Suprapubic skin (tissue), 4 donors: ENCODE measurements at regions not wholly inside any gene's neighbourhood (a gene's known extent, or its start where the extent isn't known, plus 50 kb on each side); places are given as distances from the start of the nearest gene placed in this dataset.
"Not testable (repeated sequence)": the region's sequence is repeated elsewhere in the genome, so short reads cannot be mapped to it uniquely, and the experiment has no call there.

ENCODE experiments used
- DNase-seq, 2 donors: peaks; one replicate each; pipeline ENCODE4 v3.0.0-alpha.2; 2019; ENCODE audit warnings: low spot score in 2 of 2
- H3K27ac ChIP-seq: fragments of 200-600 bp; sonication (generic); one replicate; pipeline ENCODE4 v1.5.1; 2019
- H3K27me3 ChIP-seq: fragments of 200-600 bp; sonication (generic); one replicate; pipeline ENCODE4 v1.5.1; 2019
- H3K36me3 ChIP-seq: fragments of 200-600 bp; sonication (generic); one replicate; pipeline ENCODE4 v1.5.1; 2019
- H3K4me1 ChIP-seq: fragments of 200-600 bp; sonication (generic); one replicate; pipeline ENCODE4 v1.5.1; 2019
- H3K4me3 ChIP-seq: fragments of 200-600 bp; sonication (generic); one replicate; pipeline ENCODE4 v1.5.1; 2019; ENCODE audit warnings: mild to moderate bottlenecking
- H3K9me3 ChIP-seq: fragments of 200-600 bp; sonication (generic); one replicate; pipeline ENCODE4 v1.5.1; 2019
- EP300 ChIP-seq: sonication (generic); formaldehyde crosslinking; IDR thresholded peaks from one replicate; pipeline ENCODE4 v1.6.1; 2017; ENCODE audit warnings: antibody characterized with exemption
- POLR2A ChIP-seq, 2 donors: fragments of 450-650 bp; IDR thresholded peaks; one replicate each; pipeline ENCODE4 v1.6.1; 2017; ENCODE audit warnings: antibody characterized with exemption in 2 of 2, mild to moderate bottlenecking in 2 of 2, moderate library complexity in 2 of 2
- POLR2AphosphoS5 ChIP-seq, 3 donors: sonication (generic); formaldehyde crosslinking; IDR thresholded peaks; one replicate each; pipeline ENCODE4 v1.6.1; 2017; ENCODE audit warnings: antibody characterized with exemption in 3 of 3
- WGBS: methylation state at CpG from one replicate; pipeline ENCODE4 v1.1.5; 2018; 5-methylcytosine and 5-hydroxymethylcytosine counted together
- TF ChIP-seq, protein P1 (sequence below), 2 donors: fragments of 200-600 bp in 1 of 2; fragments of 450-650 bp in 1 of 2; sonication (generic) in 1 of 2; IDR thresholded peaks; one replicate each; pipeline ENCODE4 v1.5.1; 2016 to 2019; ENCODE audit warnings: antibody characterized with exemption in 2 of 2, mild to moderate bottlenecking in 1 of 2, moderate library complexity in 1 of 2

DNA sequence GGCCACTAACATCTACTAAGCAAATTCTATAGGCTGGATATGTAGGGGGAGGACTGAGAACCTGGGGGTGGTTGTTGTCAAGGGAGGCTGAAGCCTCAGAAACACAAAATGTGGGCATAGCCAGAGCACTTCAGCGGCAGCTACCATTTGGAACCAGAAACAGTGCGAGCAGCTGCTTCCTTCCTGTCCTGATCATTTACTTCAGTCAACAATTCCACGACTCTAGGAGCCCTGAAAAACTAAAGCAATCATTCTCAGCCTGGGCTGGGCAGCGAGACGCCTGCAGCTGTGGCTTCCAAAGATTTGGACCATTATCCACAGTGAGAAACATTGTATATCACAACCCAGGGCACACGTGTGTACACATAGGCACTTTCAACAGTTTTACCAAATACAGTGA lies 93.9 kb upstream of the WSCD1 start:
- H3K27ac ChIP-seq: no peak overlapping the region
- 55% methylated on average over 6 of the region's 6 CpGs for WGBS
- no peaks in the 10 kb centered on the region for H3K27me3 ChIP-seq
- TF ChIP-seq POLR2AphosphoS5 (IDR thresholded peaks at IDR 0.05): no peak
- TF ChIP-seq POLR2A (IDR thresholded peaks at IDR 0.05): no peak
- no peak for TF ChIP-seq EP300
- TF ChIP-seq, protein P1, sequence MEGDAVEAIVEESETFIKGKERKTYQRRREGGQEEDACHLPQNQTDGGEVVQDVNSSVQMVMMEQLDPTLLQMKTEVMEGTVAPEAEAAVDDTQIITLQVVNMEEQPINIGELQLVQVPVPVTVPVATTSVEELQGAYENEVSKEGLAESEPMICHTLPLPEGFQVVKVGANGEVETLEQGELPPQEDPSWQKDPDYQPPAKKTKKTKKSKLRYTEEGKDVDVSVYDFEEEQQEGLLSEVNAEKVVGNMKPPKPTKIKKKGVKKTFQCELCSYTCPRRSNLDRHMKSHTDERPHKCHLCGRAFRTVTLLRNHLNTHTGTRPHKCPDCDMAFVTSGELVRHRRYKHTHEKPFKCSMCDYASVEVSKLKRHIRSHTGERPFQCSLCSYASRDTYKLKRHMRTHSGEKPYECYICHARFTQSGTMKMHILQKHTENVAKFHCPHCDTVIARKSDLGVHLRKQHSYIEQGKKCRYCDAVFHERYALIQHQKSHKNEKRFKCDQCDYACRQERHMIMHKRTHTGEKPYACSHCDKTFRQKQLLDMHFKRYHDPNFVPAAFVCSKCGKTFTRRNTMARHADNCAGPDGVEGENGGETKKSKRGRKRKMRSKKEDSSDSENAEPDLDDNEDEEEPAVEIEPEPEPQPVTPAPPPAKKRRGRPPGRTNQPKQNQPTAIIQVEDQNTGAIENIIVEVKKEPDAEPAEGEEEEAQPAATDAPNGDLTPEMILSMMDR (IDR thresholded peaks at IDR 0.05): no peak
- DNase-seq: no peak
- H3K4me1 ChIP-seq: no peaks in the 10 kb centered on the region
- H3K9me3 ChIP-seq: peaks cover 2% of the 10 kb centered on the region
- no peaks in the 10 kb centered on the region for H3K36me3 ChIP-seq
- no peak overlapping the region for H3K4me3 ChIP-seq

GRCh38 chr17:5978496-5978895 lies 91.7 kb upstream of the WSCD1 start:
- Histone ChIP-seq H3K27me3 (no peaks in the 10 kb centered on the region), H3K36me3 (no peaks in the 10 kb centered on the region), H3K9me3 (peaks cover 2% of the 10 kb centered on the region), H3K4me3 (no peak overlapping the region), H3K27ac (no peak overlapping the region), H3K4me1 (no peaks in the 10 kb centered on the region)
- no peak for TF ChIP-seq EP300
- no peak for TF ChIP-seq POLR2A (IDR thresholded peaks at IDR 0.05)
- no peak for TF ChIP-seq POLR2AphosphoS5 (IDR thresholded peaks at IDR 0.05)
- TF ChIP-seq, protein P1 (IDR thresholded peaks at IDR 0.05): no peak
- DNase-seq: no peak
- WGBS: 70% methylated on average over 7 of the region's 7 CpGs

- 87% methylated on average over 6 of the region's 6 CpGs for WGBS
- DNase-seq: no peak
- TF ChIP-seq, protein P1 (IDR thresholded peaks at IDR 0.05): no peak
- no peak for TF ChIP-seq EP300
- TF ChIP-seq POLR2A (IDR thresholded peaks at IDR 0.05): no peak
- TF ChIP-seq POLR2AphosphoS5 (IDR thresholded peaks at IDR 0.05): no peak
These were observed 89.2 kb upstream of the WSCD1 start for GRCh38 chr17:5980941-5981340.

DNA sequence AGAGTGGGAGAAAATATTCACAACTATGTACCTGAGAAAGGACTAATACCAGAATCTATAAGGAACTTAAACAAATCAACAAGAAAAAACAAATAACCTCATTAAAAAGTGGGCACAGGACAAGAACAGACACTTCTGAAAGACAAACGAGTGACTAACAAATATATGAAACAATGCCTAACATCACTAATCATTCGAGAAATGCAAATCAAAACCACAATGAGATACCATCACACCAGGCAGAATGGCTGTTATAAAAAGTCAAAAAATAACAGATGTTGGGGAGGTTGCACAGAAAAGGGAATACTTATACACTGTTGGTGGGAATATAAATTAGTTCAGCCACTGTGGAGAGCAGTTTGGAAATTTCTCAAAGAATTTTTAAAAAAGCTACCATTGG lies 83.5 kb upstream of the WSCD1 start:
- no peak for DNase-seq
- Histone ChIP-seq H3K9me3 (no peaks in the 10 kb centered on the region), H3K36me3 (no peaks in the 10 kb centered on the region), H3K27ac (no peak overlapping the region), H3K4me3 (no peak overlapping the region), H3K4me1 (no peaks in the 10 kb centered on the region), H3K27me3 (peaks cover 4% of the 10 kb centered on the region)
- TF ChIP-seq, protein P1 (IDR thresholded peaks at IDR 0.05): no peak
- TF ChIP-seq POLR2A (IDR thresholded peaks at IDR 0.05): no peak
- TF ChIP-seq POLR2AphosphoS5 (IDR thresholded peaks at IDR 0.05): no peak
- TF ChIP-seq EP300: no peak
- 70% methylated on average over 2 of the region's 2 CpGs for WGBS

More at GRCh38 chr17:5980941-5981340, 89.2 kb upstream of the WSCD1 start:
- no peak overlapping the region for H3K4me3 ChIP-seq
- no peaks in the 10 kb centered on the region for H3K36me3 ChIP-seq
- H3K4me1 ChIP-seq: no peaks in the 10 kb centered on the region
- H3K27ac ChIP-seq: no peak overlapping the region
- no peaks in the 10 kb centered on the region for H3K9me3 ChIP-seq
- H3K27me3 ChIP-seq: no peaks in the 10 kb centered on the region

GRCh38 chr17:6000426-6000825 lies 69.8 kb upstream of the WSCD1 start:
- no peaks in the 10 kb centered on the region for H3K4me1 ChIP-seq
- 60% methylated on average over 4 of the region's 4 CpGs for WGBS
- no peaks in the 10 kb centered on the region for H3K36me3 ChIP-seq
- H3K9me3 ChIP-seq: no peaks in the 10 kb centered on the region
- no peak overlapping the region for H3K27ac ChIP-seq
- H3K27me3 ChIP-seq: peaks cover 9% of the 10 kb centered on the region
- no peak overlapping the region for H3K4me3 ChIP-seq
- TF ChIP-seq POLR2AphosphoS5 (IDR thresholded peaks at IDR 0.05) (no peak), EP300 (no peak), POLR2A (IDR thresholded peaks at IDR 0.05) (no peak)
- TF ChIP-seq, protein P1 (IDR thresholded peaks at IDR 0.05): no peak
- no peak for DNase-seq

DNA sequence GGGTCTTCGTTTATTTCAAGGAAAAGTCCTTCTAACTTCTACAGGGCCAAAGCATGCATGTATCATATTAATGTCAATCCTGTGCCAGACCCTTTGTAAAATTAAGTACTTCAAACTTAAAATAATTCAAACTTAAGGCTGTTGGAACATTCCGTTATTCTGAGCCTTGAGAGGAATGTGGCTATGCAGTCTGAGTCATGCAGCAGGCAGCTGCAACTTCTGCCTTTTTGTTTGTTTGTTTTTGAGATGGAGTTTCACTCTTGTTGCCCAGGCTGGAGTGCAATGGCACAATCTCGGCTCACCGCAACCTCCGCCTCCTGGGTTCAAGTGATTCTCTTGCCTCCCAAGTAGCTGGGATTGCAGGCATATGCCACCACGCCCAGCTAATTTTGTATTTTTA lies 67.0 kb upstream of the WSCD1 start:
- H3K4me3 ChIP-seq, DNase-seq, H3K36me3 ChIP-seq, H3K27me3 ChIP-seq, H3K4me1 ChIP-seq, H3K9me3 ChIP-seq, H3K27ac ChIP-seq: not testable (repeated sequence)
- 80% methylated on average over 6 of the region's 6 CpGs for WGBS
